ENCODE measurements at regions not wholly inside any gene's neighbourhood (a gene's known extent, or its start where the extent isn't known, plus 50 kb on each side); places are given as distances from the start of the nearest gene placed in this dataset.

DNA sequence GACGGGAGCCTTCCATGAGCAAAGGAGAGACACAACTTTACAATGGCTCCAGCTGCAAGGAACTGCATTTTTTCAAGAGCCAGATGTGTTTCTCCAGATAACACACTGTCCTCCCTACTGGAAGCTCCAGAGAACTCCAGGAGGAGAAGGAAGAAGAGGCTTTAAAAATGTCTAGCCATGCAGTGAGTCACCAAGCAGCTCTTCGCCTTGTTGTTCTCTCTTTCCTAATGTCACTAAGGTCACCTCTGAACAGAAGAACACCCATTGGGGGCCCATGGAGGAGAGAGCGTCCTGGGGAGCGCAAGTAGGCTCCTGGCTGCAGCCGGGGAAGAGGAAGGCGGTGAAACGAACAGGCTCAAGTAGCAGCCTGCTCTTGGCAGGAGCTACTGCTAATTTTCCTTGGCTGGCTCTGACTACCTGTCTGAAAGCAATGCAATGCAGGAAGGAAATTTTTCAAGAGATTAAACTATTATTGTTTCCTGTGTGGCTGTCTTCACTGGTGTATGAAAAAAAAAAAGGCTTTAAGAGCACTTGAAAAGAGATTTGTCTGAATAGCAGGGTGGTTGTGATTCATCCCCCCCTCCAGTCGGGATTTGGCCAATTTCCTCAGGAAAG, 321.9 kb downstream of the SETD4 start:
- Histone ChIP-seq H3K4me1 (peaks cover 5% of the 10 kb centered on the region), H3K9me3 (no peaks in the 10 kb centered on the region), H3K27ac (no peak overlapping the region), H3K36me3 (no peaks in the 10 kb centered on the region), H3K4me3 (no peak overlapping the region), H3K27me3 (no peaks in the 10 kb centered on the region)
- DNase-seq = no peak
- peak; percentile 46 for ATAC-seq
- intact Hi-C loops (cut with DNase I) = no loop called here
- TF ChIP-seq, protein P1, sequence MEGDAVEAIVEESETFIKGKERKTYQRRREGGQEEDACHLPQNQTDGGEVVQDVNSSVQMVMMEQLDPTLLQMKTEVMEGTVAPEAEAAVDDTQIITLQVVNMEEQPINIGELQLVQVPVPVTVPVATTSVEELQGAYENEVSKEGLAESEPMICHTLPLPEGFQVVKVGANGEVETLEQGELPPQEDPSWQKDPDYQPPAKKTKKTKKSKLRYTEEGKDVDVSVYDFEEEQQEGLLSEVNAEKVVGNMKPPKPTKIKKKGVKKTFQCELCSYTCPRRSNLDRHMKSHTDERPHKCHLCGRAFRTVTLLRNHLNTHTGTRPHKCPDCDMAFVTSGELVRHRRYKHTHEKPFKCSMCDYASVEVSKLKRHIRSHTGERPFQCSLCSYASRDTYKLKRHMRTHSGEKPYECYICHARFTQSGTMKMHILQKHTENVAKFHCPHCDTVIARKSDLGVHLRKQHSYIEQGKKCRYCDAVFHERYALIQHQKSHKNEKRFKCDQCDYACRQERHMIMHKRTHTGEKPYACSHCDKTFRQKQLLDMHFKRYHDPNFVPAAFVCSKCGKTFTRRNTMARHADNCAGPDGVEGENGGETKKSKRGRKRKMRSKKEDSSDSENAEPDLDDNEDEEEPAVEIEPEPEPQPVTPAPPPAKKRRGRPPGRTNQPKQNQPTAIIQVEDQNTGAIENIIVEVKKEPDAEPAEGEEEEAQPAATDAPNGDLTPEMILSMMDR (IDR thresholded peaks at IDR 0.05) = no peak

DNA sequence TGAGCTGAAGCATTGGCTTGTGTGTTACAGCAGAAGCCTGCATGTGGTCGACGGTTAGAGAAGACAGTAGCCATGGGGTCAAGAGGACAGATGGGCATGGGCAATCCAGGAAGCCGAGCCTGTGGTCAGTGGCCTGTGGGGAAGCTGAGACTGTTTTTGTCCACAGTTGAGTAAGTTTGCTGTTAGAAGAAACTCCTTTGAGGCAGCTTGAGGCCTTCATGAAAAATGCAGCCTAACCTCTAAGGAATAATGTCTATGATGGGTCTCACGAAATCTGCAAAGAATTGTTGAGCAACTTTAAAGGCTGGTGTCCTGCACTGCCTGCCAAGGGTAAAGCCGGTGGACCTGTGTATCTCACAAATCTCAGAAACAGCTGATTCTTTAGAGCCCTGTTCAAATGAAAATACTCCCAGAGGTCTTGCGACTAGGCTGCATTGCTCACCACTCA, 322.4 kb downstream of the SETD4 start:
- intact Hi-C loops (cut with DNase I) = no loop called here
- ATAC-seq (peak; percentile 80), DNase-seq (no peak)
- no peak overlapping the region for H3K27ac ChIP-seq
- no peaks in the 10 kb centered on the region for H3K27me3 ChIP-seq
- TF ChIP-seq, protein P1 (IDR thresholded peaks at IDR 0.05) = no peak
- H3K4me3 ChIP-seq = no peak overlapping the region
- H3K9me3 ChIP-seq = no peaks in the 10 kb centered on the region
- no peaks in the 10 kb centered on the region for H3K36me3 ChIP-seq
- peaks cover 5% of the 10 kb centered on the region for H3K4me1 ChIP-seq

GRCh38 chr21:35737449-35737848, 322.9 kb downstream of the SETD4 start:
- TF ChIP-seq, protein P1 (IDR thresholded peaks at IDR 0.05) = no peak

GRCh38 chr21:35732788-35733187, 327.5 kb downstream of the SETD4 start:
- H3K9me3 ChIP-seq = no peaks in the 10 kb centered on the region
- H3K27me3 ChIP-seq = peaks cover 6% of the 10 kb centered on the region
- ATAC-seq = no peak
- no peak overlapping the region for H3K27ac ChIP-seq
- no peak for DNase-seq
- H3K4me3 ChIP-seq = no peak overlapping the region
- TF ChIP-seq, protein P1 (IDR thresholded peaks at IDR 0.05) = no peak
- H3K4me1 ChIP-seq = no peaks in the 10 kb centered on the region
- no peaks in the 10 kb centered on the region for H3K36me3 ChIP-seq
- intact Hi-C loops (cut with DNase I) = no loop called here

More at GRCh38 chr21:35737449-35737848, 322.9 kb downstream of the SETD4 start:
- H3K36me3 ChIP-seq = no peaks in the 10 kb centered on the region
- no peak for DNase-seq
- peaks cover 5% of the 10 kb centered on the region for H3K4me1 ChIP-seq
- intact Hi-C loops (cut with DNase I) = no loop called here
- ATAC-seq = no peak
- H3K9me3 ChIP-seq = no peaks in the 10 kb centered on the region
- no peak overlapping the region for H3K4me3 ChIP-seq
- no peaks in the 10 kb centered on the region for H3K27me3 ChIP-seq
- H3K27ac ChIP-seq = no peak overlapping the region

GRCh38 chr21:35730325-35730724, 330.0 kb downstream of the SETD4 start:
- Histone ChIP-seq H3K36me3 (no peaks in the 10 kb centered on the region), H3K27ac (no peak overlapping the region), H3K27me3 (peaks cover 6% of the 10 kb centered on the region), H3K4me3 (no peak overlapping the region), H3K4me1 (no peaks in the 10 kb centered on the region), H3K9me3 (no peaks in the 10 kb centered on the region)
- ATAC-seq = no peak
- intact Hi-C loops (cut with DNase I) = no loop called here
- TF ChIP-seq, protein P1 (IDR thresholded peaks at IDR 0.05) = no peak
- no peak for DNase-seq

DNA sequence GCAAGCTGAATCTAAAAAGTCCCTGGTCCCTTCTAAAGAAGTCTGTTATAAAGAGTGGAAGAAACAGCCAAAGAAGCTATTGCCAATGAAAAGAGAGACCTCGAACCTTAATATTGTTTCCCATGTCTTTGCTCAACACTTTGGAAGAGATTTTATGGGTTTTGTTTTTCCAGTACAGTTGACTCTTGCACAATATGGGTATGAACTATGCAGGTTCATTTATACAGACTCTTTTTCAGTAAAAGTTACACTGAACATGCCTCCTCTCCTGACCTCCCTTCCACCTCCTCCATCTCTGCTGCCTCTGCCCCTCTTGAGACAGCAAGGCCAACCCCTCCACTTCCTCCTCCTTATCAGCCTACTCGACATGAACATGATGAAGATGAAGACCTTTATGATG, 332.5 kb downstream of the SETD4 start:
- Histone ChIP-seq H3K27ac (no peak overlapping the region), H3K9me3 (no peaks in the 10 kb centered on the region), H3K4me3 (no peak overlapping the region), H3K36me3 (no peaks in the 10 kb centered on the region), H3K4me1 (no peaks in the 10 kb centered on the region), H3K27me3 (peaks cover 6% of the 10 kb centered on the region)
- ATAC-seq (no peak), DNase-seq (no peak)
- intact Hi-C loops (cut with DNase I) = no loop called here
- TF ChIP-seq, protein P1 (IDR thresholded peaks at IDR 0.05) = no peak

All from upper lobe of right lung (tissue), 1 donor.